ENCODE measurements at regions not wholly inside any gene's neighbourhood (a gene's known extent, or its start where the extent isn't known, plus 50 kb on each side); places are given as distances from the start of the nearest gene placed in this dataset.

GRCh38 chr9:118711843-118712242 is 657.4 kb downstream of the BRINP1 start:
- no peak for TF ChIP-seq CTCF (IDR thresholded peaks at IDR 0.05; ENCODE audit: insufficient read depth, low read depth, low read length)
- no peak for TF ChIP-seq EZH2 (IDR thresholded peaks at IDR 0.05; ENCODE audit: insufficient read depth, low read length)

Measured in astrocyte (in vitro differentiated cells and primary cell).